Liver (tissue), 7 donors: ENCODE measurements at regions not wholly inside any gene's neighbourhood (a gene's known extent, or its start where the extent isn't known, plus 50 kb on each side); places are given as distances from the start of the nearest gene placed in this dataset.

ENCODE experiments used
- DNase-seq: peaks from one replicate; pipeline ENCODE4 v3.0.0-alpha.2; 2017; ENCODE audit warnings: low spot score
- H3K27ac ChIP-seq, 2 donors: one replicate each; pipeline ENCODE4 v1.7.0; 2013; ENCODE audit warnings: inconsistent platforms in 2 of 2, low read length in 2 of 2, control low read depth in 1 of 2, low read depth in 1 of 2, mild to moderate bottlenecking in 1 of 2
- H3K27me3 ChIP-seq, 4 donors: one replicate each; pipeline versions ENCODE4 v1.6.1 to v1.7.0; 2013; ENCODE audit warnings: low read length in 3 of 4, inconsistent platforms in 1 of 4, mild to moderate bottlenecking in 1 of 4, moderate library complexity in 1 of 4; ENCODE audit not compliant: control insufficient read depth in 4 of 4, insufficient read depth in 4 of 4
- H3K36me3 ChIP-seq, 4 donors: one replicate each; pipeline versions ENCODE4 v1.6.1 to v1.7.0; 2013; ENCODE audit warnings: low read length in 3 of 4, mild to moderate bottlenecking in 3 of 4, low read depth in 1 of 4, moderate library complexity in 1 of 4; ENCODE audit not compliant: control insufficient read depth in 4 of 4, insufficient read depth in 3 of 4
- H3K4me1 ChIP-seq, 4 donors: one replicate each; pipeline versions ENCODE4 v1.6.1 to v1.7.0; 2013; ENCODE audit warnings: low read length in 3 of 4, mild to moderate bottlenecking in 3 of 4, moderate library complexity in 1 of 4; ENCODE audit not compliant: control insufficient read depth in 4 of 4, insufficient read depth in 4 of 4
- H3K4me3 ChIP-seq, 3 donors: one replicate each; pipeline versions ENCODE4 v1.6.1 to v1.7.0; 2013; ENCODE audit warnings: low read length in 3 of 3, control low read depth in 1 of 3, low read depth in 1 of 3, mild to moderate bottlenecking in 1 of 3
- H3K9ac ChIP-seq, 2 donors: one replicate each; pipeline ENCODE4 v1.7.0; 2013; ENCODE audit warnings: low read length in 2 of 2, mild to moderate bottlenecking in 2 of 2, moderate library complexity in 2 of 2, control low read depth in 1 of 2, low read depth in 1 of 2
- H3K9me3 ChIP-seq, 4 donors: one replicate each; pipeline versions ENCODE4 v1.6.1 to v1.7.0; 2013; ENCODE audit warnings: low read length in 3 of 4; ENCODE audit not compliant: control insufficient read depth in 4 of 4
- EGR1 ChIP-seq, 2 donors: IDR thresholded peaks; 2 replicates each; pipeline ENCODE4 v1.6.1; 2016 to 2018; ENCODE audit warnings: antibody characterized with exemption in 2 of 2, low read depth in 2 of 2
- FOXA1 ChIP-seq: IDR thresholded peaks from 2 replicates; pipeline ENCODE4 v1.6.1; 2016; ENCODE audit warnings: antibody characterized with exemption
- GABPA ChIP-seq, 2 donors: IDR thresholded peaks in 1 of 2; conservative IDR thresholded peaks in 1 of 2; 2 replicates each; pipeline ENCODE4 v1.6.1; 2016; ENCODE audit warnings: antibody characterized with exemption in 2 of 2, mild to moderate bottlenecking in 1 of 2, moderate library complexity in 1 of 2
- HNF4A ChIP-seq, 2 donors: conservative IDR thresholded peaks; 2 replicates each; pipeline ENCODE4 v1.6.1; 2016; ENCODE audit warnings: antibody characterized with exemption in 2 of 2, mild to moderate bottlenecking in 2 of 2
- HNF4G ChIP-seq: IDR thresholded peaks from 2 replicates; pipeline ENCODE4 v1.6.1; 2016; ENCODE audit warnings: antibody characterized with exemption
- JUND ChIP-seq, 2 donors: IDR thresholded peaks; 2 replicates each; pipeline ENCODE4 v1.6.1; 2016; ENCODE audit warnings: antibody characterized with exemption in 2 of 2
- NR2F2 ChIP-seq: IDR thresholded peaks from 2 replicates; pipeline ENCODE4 v1.6.1; 2016; ENCODE audit warnings: antibody characterized with exemption
- RAD21 ChIP-seq, 2 donors: IDR thresholded peaks; 2 replicates each; pipeline ENCODE4 v1.6.1; 2016; ENCODE audit warnings: antibody characterized with exemption in 2 of 2, mild to moderate bottlenecking in 2 of 2
- RXRA ChIP-seq, 2 donors: IDR thresholded peaks; 2 replicates each; pipeline ENCODE4 v1.6.1; 2017 to 2018; ENCODE audit warnings: antibody characterized with exemption in 2 of 2, mild to moderate bottlenecking in 1 of 2
- SP1 ChIP-seq: IDR thresholded peaks from 2 replicates; pipeline ENCODE4 v1.6.1; 2018; ENCODE audit warnings: antibody characterized with exemption, mild to moderate bottlenecking
- YY1 ChIP-seq: IDR thresholded peaks from 2 replicates; pipeline ENCODE4 v1.6.1; 2016; ENCODE audit warnings: antibody characterized with exemption, mild to moderate bottlenecking
- WGBS: extraction: QIAGEN DNeasy Blood & Tissue Kit; methylation state at CpG from one replicate; pipeline ENCODE4 v1.1.7; 2013; 5-methylcytosine and 5-hydroxymethylcytosine counted together
- TF ChIP-seq, protein P1 (sequence below): IDR thresholded peaks from 2 replicates; pipeline ENCODE4 v1.6.1; 2016; ENCODE audit warnings: antibody characterized with exemption
- TF ChIP-seq, protein P2 (sequence below): IDR thresholded peaks from 2 replicates; pipeline ENCODE4 v1.6.1; 2016; ENCODE audit warnings: antibody characterized with exemption, mild to moderate bottlenecking
- TF ChIP-seq, protein P3 (sequence below): IDR thresholded peaks from 2 replicates; pipeline ENCODE4 v1.6.1; 2016; ENCODE audit warnings: antibody characterized with exemption
- TF ChIP-seq, protein P4 (sequence below): IDR thresholded peaks from 2 replicates; pipeline ENCODE4 v1.6.1; 2016; ENCODE audit warnings: antibody characterized with exemption
- donor health status: healthy.
- donor health status: healthy.
- donor health status: healthy.
- donor health status: healthy.

DNA sequence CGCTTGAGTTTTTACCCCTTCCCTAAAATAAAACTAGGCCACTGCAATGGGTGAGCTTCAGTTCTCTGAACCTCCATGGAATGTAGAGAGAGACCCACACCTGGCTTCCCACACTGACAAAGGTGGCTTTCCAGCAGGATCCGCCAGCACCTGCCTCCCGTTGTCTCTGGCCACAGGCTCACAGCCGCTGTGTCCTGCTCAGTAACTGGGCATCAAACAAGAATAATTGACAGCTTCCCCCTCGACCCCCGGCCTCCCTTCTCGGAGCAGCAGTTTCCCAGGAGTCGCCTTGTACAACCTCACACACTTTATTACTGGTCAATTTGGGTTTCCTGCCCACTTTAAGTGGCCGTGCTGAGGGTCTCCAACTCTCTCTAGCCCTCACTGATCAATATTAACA, 586.1 kb upstream of the PSMD7 start:
- Histone ChIP-seq H3K36me3 (no peaks in the 10 kb centered on the region), H3K9ac (no peak overlapping the region), H3K27me3 (peaks cover 0 to 4% (median 0%) of the 10 kb centered on the region in 4 donors), H3K4me3 (no peak overlapping the region), H3K4me1 (no peaks in the 10 kb centered on the region), H3K9me3 (no peaks in the 10 kb centered on the region), H3K27ac (no peak overlapping the region)
- TF ChIP-seq NR2F2 (no peak), YY1 (no peak), JUND (IDR thresholded peaks at IDR 0.05) (no peak), RXRA (IDR thresholded peaks at IDR 0.05) (no peak), RAD21 (IDR thresholded peaks at IDR 0.05) (no peak), FOXA1 (no peak), EGR1 (IDR thresholded peaks at IDR 0.05; ENCODE audit: low read depth in 2 of 2) (no peak), GABPA (IDR thresholded peaks at IDR 0.05 in 1 of 2, conservative IDR thresholded peaks at IDR 0.05 in 1 of 2) (no peak)
- TF ChIP-seq, protein P1, sequence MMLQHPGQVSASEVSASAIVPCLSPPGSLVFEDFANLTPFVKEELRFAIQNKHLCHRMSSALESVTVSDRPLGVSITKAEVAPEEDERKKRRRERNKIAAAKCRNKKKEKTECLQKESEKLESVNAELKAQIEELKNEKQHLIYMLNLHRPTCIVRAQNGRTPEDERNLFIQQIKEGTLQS, result no peak
- TF ChIP-seq, protein P2, sequence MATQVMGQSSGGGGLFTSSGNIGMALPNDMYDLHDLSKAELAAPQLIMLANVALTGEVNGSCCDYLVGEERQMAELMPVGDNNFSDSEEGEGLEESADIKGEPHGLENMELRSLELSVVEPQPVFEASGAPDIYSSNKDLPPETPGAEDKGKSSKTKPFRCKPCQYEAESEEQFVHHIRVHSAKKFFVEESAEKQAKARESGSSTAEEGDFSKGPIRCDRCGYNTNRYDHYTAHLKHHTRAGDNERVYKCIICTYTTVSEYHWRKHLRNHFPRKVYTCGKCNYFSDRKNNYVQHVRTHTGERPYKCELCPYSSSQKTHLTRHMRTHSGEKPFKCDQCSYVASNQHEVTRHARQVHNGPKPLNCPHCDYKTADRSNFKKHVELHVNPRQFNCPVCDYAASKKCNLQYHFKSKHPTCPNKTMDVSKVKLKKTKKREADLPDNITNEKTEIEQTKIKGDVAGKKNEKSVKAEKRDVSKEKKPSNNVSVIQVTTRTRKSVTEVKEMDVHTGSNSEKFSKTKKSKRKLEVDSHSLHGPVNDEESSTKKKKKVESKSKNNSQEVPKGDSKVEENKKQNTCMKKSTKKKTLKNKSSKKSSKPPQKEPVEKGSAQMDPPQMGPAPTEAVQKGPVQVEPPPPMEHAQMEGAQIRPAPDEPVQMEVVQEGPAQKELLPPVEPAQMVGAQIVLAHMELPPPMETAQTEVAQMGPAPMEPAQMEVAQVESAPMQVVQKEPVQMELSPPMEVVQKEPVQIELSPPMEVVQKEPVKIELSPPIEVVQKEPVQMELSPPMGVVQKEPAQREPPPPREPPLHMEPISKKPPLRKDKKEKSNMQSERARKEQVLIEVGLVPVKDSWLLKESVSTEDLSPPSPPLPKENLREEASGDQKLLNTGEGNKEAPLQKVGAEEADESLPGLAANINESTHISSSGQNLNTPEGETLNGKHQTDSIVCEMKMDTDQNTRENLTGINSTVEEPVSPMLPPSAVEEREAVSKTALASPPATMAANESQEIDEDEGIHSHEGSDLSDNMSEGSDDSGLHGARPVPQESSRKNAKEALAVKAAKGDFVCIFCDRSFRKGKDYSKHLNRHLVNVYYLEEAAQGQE, result no peak
- TF ChIP-seq, protein P3, sequence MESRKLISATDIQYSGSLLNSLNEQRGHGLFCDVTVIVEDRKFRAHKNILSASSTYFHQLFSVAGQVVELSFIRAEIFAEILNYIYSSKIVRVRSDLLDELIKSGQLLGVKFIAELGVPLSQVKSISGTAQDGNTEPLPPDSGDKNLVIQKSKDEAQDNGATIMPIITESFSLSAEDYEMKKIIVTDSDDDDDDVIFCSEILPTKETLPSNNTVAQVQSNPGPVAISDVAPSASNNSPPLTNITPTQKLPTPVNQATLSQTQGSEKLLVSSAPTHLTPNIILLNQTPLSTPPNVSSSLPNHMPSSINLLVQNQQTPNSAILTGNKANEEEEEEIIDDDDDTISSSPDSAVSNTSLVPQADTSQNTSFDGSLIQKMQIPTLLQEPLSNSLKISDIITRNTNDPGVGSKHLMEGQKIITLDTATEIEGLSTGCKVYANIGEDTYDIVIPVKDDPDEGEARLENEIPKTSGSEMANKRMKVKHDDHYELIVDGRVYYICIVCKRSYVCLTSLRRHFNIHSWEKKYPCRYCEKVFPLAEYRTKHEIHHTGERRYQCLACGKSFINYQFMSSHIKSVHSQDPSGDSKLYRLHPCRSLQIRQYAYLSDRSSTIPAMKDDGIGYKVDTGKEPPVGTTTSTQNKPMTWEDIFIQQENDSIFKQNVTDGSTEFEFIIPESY, result no peak
- TF ChIP-seq, protein P4, sequence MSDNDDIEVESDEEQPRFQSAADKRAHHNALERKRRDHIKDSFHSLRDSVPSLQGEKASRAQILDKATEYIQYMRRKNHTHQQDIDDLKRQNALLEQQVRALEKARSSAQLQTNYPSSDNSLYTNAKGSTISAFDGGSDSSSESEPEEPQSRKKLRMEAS, result no peak
- no peak for DNase-seq
- 70% methylated on average over 9 of the region's 9 CpGs for WGBS

DNA sequence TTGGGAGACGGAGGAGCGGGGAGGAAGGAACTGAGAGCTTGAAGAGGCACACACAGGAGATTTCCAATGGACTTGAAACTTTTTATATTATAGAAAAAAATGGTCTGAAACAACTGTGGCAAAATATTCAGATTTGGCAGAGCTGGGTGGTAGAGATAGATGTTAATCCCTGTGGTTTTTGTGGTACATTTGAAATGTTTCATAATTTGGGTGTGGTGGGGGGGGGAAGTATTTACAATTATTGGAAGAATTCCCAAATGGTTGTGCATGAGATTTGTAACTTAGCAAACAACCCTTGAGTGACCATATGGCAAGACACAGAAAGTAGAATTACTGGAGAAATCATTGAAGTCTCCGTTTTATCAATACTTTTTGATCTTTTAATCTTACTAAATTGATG, 588.8 kb upstream of the PSMD7 start:
- H3K4me3 ChIP-seq, result no peak overlapping the region
- no peak overlapping the region for H3K27ac ChIP-seq

More for the DNA sequence above, 588.8 kb upstream of the PSMD7 start:
- Histone ChIP-seq H3K9ac (no peak overlapping the region), H3K36me3 (no peaks in the 10 kb centered on the region), H3K27me3 (peaks cover 0 to 4% (median 2%) of the 10 kb centered on the region in 4 donors), H3K4me1 (no peaks in the 10 kb centered on the region), H3K9me3 (no peaks in the 10 kb centered on the region)
- no peak for DNase-seq
- TF ChIP-seq NR2F2, result no peak
- no peak for TF ChIP-seq SP1
- TF ChIP-seq, protein P1, result no peak
- TF ChIP-seq, protein P4, result no peak
- TF ChIP-seq HNF4A (conservative IDR thresholded peaks at IDR 0.05), result no peak
- no peak for TF ChIP-seq RXRA (IDR thresholded peaks at IDR 0.05)
- TF ChIP-seq HNF4G, result no peak
- TF ChIP-seq JUND (IDR thresholded peaks at IDR 0.05), result no peak
- no peak for TF ChIP-seq RAD21 (IDR thresholded peaks at IDR 0.05)
- WGBS, result 78% methylated on average over 3 of the region's 3 CpGs
